ENCODE measurements at regions not wholly inside any gene's neighbourhood (a gene's known extent, or its start where the extent isn't known, plus 50 kb on each side); places are given as distances from the start of the nearest gene placed in this dataset.

DNA sequence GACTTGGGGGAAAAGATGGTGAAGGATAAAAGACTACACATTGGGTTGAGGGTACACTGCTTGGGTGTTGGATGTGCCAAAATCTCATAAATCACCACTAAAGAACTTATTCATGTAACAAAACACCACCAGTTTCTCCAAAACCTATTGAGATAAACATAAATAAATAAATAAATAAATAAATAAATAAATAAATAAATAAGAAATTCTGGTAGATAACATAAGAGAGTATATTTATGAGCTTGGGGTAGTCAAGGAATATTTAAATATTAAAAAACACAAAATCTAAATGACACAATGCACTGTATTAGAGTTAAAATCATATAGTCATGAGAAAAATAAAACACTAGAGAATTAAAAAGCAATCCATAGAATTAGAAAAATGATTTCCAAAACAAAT is 333.5 kb upstream of the NRG3 start:
- TF ChIP-seq, protein P1, sequence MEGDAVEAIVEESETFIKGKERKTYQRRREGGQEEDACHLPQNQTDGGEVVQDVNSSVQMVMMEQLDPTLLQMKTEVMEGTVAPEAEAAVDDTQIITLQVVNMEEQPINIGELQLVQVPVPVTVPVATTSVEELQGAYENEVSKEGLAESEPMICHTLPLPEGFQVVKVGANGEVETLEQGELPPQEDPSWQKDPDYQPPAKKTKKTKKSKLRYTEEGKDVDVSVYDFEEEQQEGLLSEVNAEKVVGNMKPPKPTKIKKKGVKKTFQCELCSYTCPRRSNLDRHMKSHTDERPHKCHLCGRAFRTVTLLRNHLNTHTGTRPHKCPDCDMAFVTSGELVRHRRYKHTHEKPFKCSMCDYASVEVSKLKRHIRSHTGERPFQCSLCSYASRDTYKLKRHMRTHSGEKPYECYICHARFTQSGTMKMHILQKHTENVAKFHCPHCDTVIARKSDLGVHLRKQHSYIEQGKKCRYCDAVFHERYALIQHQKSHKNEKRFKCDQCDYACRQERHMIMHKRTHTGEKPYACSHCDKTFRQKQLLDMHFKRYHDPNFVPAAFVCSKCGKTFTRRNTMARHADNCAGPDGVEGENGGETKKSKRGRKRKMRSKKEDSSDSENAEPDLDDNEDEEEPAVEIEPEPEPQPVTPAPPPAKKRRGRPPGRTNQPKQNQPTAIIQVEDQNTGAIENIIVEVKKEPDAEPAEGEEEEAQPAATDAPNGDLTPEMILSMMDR (IDR thresholded peaks at IDR 0.05) = no peak
- TF ChIP-seq POLR2A (IDR thresholded peaks at IDR 0.05; ENCODE audit: low read depth) = no peak
- TF ChIP-seq POLR2AphosphoS5 (IDR thresholded peaks at IDR 0.05) = no peak

Data from esophagus muscularis mucosa (tissue), 3 donors.